ENCODE measurements at regions not wholly inside any gene's neighbourhood (a gene's known extent, or its start where the extent isn't known, plus 50 kb on each side); places are given as distances from the start of the nearest gene placed in this dataset.

DNA sequence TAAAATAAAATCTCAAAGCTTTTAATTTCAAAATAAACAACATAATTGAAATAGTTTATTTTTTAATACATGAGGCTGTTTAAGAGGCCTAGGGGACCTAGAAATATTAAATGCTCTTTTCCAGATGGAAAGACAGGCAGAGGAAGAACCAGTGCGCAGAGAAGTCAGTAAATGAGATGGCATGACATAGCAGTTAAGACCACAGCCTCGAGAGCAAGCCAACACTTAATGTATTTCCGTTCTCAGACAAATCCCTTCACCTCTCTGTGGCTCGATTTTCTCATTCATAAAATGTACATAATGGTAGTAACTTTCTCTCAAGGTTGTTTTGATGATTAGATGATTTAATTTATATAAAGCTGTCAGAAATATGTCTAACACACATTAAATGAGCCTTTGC, 405.1 kb upstream of the CWC22 start:
- ChIA-PET RAD21 (ENCODE audit: low non-redundant PET in 1 of 2, low total read pairs in 2 of 2, uncharacterized antibody in 2 of 2, unreplicated experiment in 2 of 2) (no interaction called here), POLR2A (no interaction called here), CTCF (no interaction called here)
- H3K9ac ChIP-seq (ENCODE audit: low read length), result no peak overlapping the region
- H2AFZ ChIP-seq (ENCODE audit: low read depth, low read length, poor library complexity, severe bottlenecking), result no peak overlapping the region
- no peaks in the 10 kb centered on the region for H3K27me3 ChIP-seq (ENCODE audit: insufficient read depth, low read length)
- no peaks in the 10 kb centered on the region for H4K20me1 ChIP-seq (ENCODE audit: insufficient read depth)
- no peak overlapping the region for H3K27ac ChIP-seq (ENCODE audit: low read depth, low read length)
- H3K9me3 ChIP-seq (ENCODE audit: control insufficient read depth in 1 of 2, insufficient read depth in 1 of 2, low read depth in 1 of 2, low read length in 2 of 2), result no peaks in the 10 kb centered on the region
- H3K4me2 ChIP-seq (ENCODE audit: low read length), result no peak overlapping the region
- H3K4me1 ChIP-seq (ENCODE audit: control insufficient read depth in 1 of 2, insufficient read depth in 2 of 2, low read length in 2 of 2), result no peaks in the 10 kb centered on the region
- no TSS peak for BruUV-seq (replicated peaks)
- H3K4me3 ChIP-seq (replicated peaks in 1 of 2; ENCODE audit: low read depth in 1 of 2, low read length in 2 of 2), result no peak overlapping the region
- H3K9me2 ChIP-seq (ENCODE audit: insufficient read depth), result no peaks in the 10 kb centered on the region; the same call in 1 of the 2 replicates
- H3K79me2 ChIP-seq (ENCODE audit: insufficient read depth, low read length), result no peaks in the 10 kb centered on the region
- intact Hi-C loops (cut with micrococcal nuclease), result no loop called here
- ATAC-seq, result no peak
- no peaks in the 10 kb centered on the region for H3K36me3 ChIP-seq (ENCODE audit: control insufficient read depth in 1 of 2, insufficient read depth in 2 of 2, low read length in 2 of 2)
- no peak for DNase-seq (ENCODE audit: low read depth, low spot score)
- TF ChIP-seq, protein P1, sequence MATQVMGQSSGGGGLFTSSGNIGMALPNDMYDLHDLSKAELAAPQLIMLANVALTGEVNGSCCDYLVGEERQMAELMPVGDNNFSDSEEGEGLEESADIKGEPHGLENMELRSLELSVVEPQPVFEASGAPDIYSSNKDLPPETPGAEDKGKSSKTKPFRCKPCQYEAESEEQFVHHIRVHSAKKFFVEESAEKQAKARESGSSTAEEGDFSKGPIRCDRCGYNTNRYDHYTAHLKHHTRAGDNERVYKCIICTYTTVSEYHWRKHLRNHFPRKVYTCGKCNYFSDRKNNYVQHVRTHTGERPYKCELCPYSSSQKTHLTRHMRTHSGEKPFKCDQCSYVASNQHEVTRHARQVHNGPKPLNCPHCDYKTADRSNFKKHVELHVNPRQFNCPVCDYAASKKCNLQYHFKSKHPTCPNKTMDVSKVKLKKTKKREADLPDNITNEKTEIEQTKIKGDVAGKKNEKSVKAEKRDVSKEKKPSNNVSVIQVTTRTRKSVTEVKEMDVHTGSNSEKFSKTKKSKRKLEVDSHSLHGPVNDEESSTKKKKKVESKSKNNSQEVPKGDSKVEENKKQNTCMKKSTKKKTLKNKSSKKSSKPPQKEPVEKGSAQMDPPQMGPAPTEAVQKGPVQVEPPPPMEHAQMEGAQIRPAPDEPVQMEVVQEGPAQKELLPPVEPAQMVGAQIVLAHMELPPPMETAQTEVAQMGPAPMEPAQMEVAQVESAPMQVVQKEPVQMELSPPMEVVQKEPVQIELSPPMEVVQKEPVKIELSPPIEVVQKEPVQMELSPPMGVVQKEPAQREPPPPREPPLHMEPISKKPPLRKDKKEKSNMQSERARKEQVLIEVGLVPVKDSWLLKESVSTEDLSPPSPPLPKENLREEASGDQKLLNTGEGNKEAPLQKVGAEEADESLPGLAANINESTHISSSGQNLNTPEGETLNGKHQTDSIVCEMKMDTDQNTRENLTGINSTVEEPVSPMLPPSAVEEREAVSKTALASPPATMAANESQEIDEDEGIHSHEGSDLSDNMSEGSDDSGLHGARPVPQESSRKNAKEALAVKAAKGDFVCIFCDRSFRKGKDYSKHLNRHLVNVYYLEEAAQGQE (IDR thresholded peaks at IDR 0.05; ENCODE audit: low read depth), result no peak
- TF ChIP-seq ZNF274 (IDR thresholded peaks at IDR 0.05; ENCODE audit: low read depth, low read length) (no peak), TCF7L2 (IDR thresholded peaks at IDR 0.05; ENCODE audit: borderline replicate concordance, extremely low read depth, insufficient read depth, insufficient read length) (no peak), ZFX (IDR thresholded peaks at IDR 0.05) (no peak), RAD21 (IDR thresholded peaks at IDR 0.05; ENCODE audit: low read depth) (no peak), YY1 (IDR thresholded peaks at IDR 0.05; ENCODE audit: extremely low read depth, insufficient replicate concordance, low read depth, low read length) (no peak), SRF (IDR thresholded peaks at IDR 0.05; ENCODE audit: low read depth) (no peak), POLR2AphosphoS5 (IDR thresholded peaks at IDR 0.05; ENCODE audit: low read depth, low read length) (no peak), EZH2 (IDR thresholded peaks at IDR 0.05) (no peak), ELF1 (IDR thresholded peaks at IDR 0.05; ENCODE audit: borderline replicate concordance, low read depth) (no peak), SIN3A (IDR thresholded peaks at IDR 0.05; ENCODE audit: low read depth) (no peak), CBX3 (IDR thresholded peaks at IDR 0.05; ENCODE audit: low read depth) (no peak), POLR2A (IDR thresholded peaks at IDR 0.05; ENCODE audit: borderline replicate concordance, extremely low read depth, insufficient read depth, insufficient read length) (no peak)
- TF ChIP-seq, protein P2, sequence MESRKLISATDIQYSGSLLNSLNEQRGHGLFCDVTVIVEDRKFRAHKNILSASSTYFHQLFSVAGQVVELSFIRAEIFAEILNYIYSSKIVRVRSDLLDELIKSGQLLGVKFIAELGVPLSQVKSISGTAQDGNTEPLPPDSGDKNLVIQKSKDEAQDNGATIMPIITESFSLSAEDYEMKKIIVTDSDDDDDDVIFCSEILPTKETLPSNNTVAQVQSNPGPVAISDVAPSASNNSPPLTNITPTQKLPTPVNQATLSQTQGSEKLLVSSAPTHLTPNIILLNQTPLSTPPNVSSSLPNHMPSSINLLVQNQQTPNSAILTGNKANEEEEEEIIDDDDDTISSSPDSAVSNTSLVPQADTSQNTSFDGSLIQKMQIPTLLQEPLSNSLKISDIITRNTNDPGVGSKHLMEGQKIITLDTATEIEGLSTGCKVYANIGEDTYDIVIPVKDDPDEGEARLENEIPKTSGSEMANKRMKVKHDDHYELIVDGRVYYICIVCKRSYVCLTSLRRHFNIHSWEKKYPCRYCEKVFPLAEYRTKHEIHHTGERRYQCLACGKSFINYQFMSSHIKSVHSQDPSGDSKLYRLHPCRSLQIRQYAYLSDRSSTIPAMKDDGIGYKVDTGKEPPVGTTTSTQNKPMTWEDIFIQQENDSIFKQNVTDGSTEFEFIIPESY (IDR thresholded peaks at IDR 0.05; ENCODE audit: extremely low read depth, insufficient replicate concordance, low read length), result no peak
